Ishikawa (cell line): ENCODE measurements at regions not wholly inside any gene's neighbourhood (a gene's known extent, or its start where the extent isn't known, plus 50 kb on each side); places are given as distances from the start of the nearest gene placed in this dataset.

ENCODE experiments used
- CEBPB ChIP-seq: IDR thresholded peaks from 2 replicates; pipeline ENCODE4 v1.6.1; 2012
- CREB1 ChIP-seq: IDR thresholded peaks from 2 replicates; pipeline ENCODE4 v1.6.1; 2012; ENCODE audit warnings: low read depth
- EGR1 ChIP-seq: IDR thresholded peaks from 2 replicates; pipeline ENCODE4 v1.6.1; 2012
- EP300 ChIP-seq: IDR thresholded peaks from 2 replicates; pipeline ENCODE4 v1.6.1; 2012; ENCODE audit warnings: borderline replicate concordance
- FOXM1 ChIP-seq: IDR thresholded peaks from 2 replicates; pipeline ENCODE4 v1.6.1; 2012; ENCODE audit warnings: low read depth, borderline replicate concordance
- MAX ChIP-seq: IDR thresholded peaks from 2 replicates; pipeline ENCODE4 v1.6.1; 2012
- NFIC ChIP-seq: IDR thresholded peaks from 2 replicates; pipeline ENCODE4 v1.6.1; 2012
- RAD21 ChIP-seq: IDR thresholded peaks from 2 replicates; pipeline ENCODE4 v1.6.1; 2012; ENCODE audit warnings: low read depth
- REST ChIP-seq: IDR thresholded peaks from 2 replicates; pipeline ENCODE4 v1.6.1; 2012; ENCODE audit warnings: low read depth, mild to moderate bottlenecking
- TAF1 ChIP-seq: IDR thresholded peaks from 2 replicates; pipeline ENCODE4 v1.6.1; 2012; ENCODE audit warnings: low read depth, mild to moderate bottlenecking
- TCF12 ChIP-seq: IDR thresholded peaks from 2 replicates; pipeline ENCODE4 v1.6.1; 2012; ENCODE audit warnings: low read depth
- TEAD4 ChIP-seq: IDR thresholded peaks from 2 replicates; pipeline ENCODE4 v1.6.1; 2012
- USF1 ChIP-seq: IDR thresholded peaks from 2 replicates; pipeline ENCODE4 v1.6.1; 2012
- YY1 ChIP-seq: IDR thresholded peaks from 2 replicates; pipeline ENCODE4 v1.6.1; 2012; ENCODE audit warnings: low read depth
- ZBTB7A ChIP-seq: IDR thresholded peaks from 2 replicates; pipeline ENCODE4 v1.6.1; 2012; ENCODE audit warnings: low read depth

GRCh38 chr9:134224127-134224526 lies 59.8 kb upstream of the RNU6ATAC start:
- TF ChIP-seq RAD21 = no peak
- TF ChIP-seq FOXM1 = no peak
- TF ChIP-seq NFIC = no peak
- TF ChIP-seq CEBPB = no peak
- TF ChIP-seq USF1 = no peak
- no peak for TF ChIP-seq MAX
- no peak for TF ChIP-seq TEAD4
- no peak for TF ChIP-seq TAF1
- TF ChIP-seq YY1 = no peak
- no peak for TF ChIP-seq EGR1
- no peak for TF ChIP-seq REST
- no peak for TF ChIP-seq TCF12
- no peak for TF ChIP-seq EP300
- no peak for TF ChIP-seq ZBTB7A
- no peak for TF ChIP-seq CREB1

GRCh38 chr9:134224567-134225093 lies 60.3 kb upstream of the RNU6ATAC start:
- TF ChIP-seq FOXM1 (no peak), REST (no peak), CREB1 (no peak), EGR1 (no peak), NFIC (no peak), RAD21 (no peak), TAF1 (no peak), TCF12 (no peak), EP300 (no peak)

GRCh38 chr9:134225186-134225585 lies 60.8 kb upstream of the RNU6ATAC start:
- TF ChIP-seq ZBTB7A = no peak
- no peak for TF ChIP-seq REST
- TF ChIP-seq YY1 = no peak
- TF ChIP-seq MAX = no peak
- no peak for TF ChIP-seq FOXM1
- no peak for TF ChIP-seq RAD21
- no peak for TF ChIP-seq TEAD4
- no peak for TF ChIP-seq NFIC
- no peak for TF ChIP-seq CREB1
- no peak for TF ChIP-seq USF1
- no peak for TF ChIP-seq EP300
- no peak for TF ChIP-seq CEBPB
- TF ChIP-seq TAF1 = no peak
- TF ChIP-seq EGR1 = no peak
- no peak for TF ChIP-seq TCF12

- TF ChIP-seq RAD21 (no peak), TEAD4 (no peak), TAF1 (no peak), REST (no peak), NFIC (no peak), ZBTB7A (no peak), USF1 (no peak), MAX (no peak)
Observed at GRCh38 chr9:134225816-134226215, 61.5 kb upstream of the RNU6ATAC start.
